HUES48 (cell line): ENCODE measurements at regions not wholly inside any gene's neighbourhood (a gene's known extent, or its start where the extent isn't known, plus 50 kb on each side); places are given as distances from the start of the nearest gene placed in this dataset.
"Not testable (repeated sequence)": the region's sequence is repeated elsewhere in the genome, so short reads cannot be mapped to it uniquely, and the experiment has no call there.

Experiments
- H3K27ac ChIP-seq: one replicate; pipeline ENCODE4 v1.7.0; 2013; ENCODE audit warnings: low read depth, low read length, inconsistent platforms
- H3K27me3 ChIP-seq: 2 replicates; pipeline ENCODE4 v1.6.1; 2013; ENCODE audit warnings: mild to moderate bottlenecking, low read length; ENCODE audit not compliant: control insufficient read depth, insufficient read depth
- H3K36me3 ChIP-seq: 2 replicates; pipeline ENCODE4 v1.6.1; 2013; ENCODE audit warnings: low read length; ENCODE audit not compliant: control insufficient read depth, insufficient read depth
- H3K4me1 ChIP-seq: 2 replicates; pipeline ENCODE4 v1.6.1; 2013; ENCODE audit warnings: mild to moderate bottlenecking, low read length; ENCODE audit not compliant: control insufficient read depth, insufficient read depth
- H3K4me3 ChIP-seq: 2 replicates; pipeline ENCODE4 v1.5.1; 2013; ENCODE audit warnings: mild to moderate bottlenecking, low read depth, low read length
- H3K9ac ChIP-seq: 2 replicates; pipeline ENCODE4 v1.6.1; 2013; ENCODE audit warnings: mild to moderate bottlenecking, low read depth, low read length, moderate library complexity
- H3K9me3 ChIP-seq: 2 replicates; pipeline ENCODE4 v1.6.1; 2013; ENCODE audit warnings: low read length; ENCODE audit not compliant: control insufficient read depth, insufficient read depth

GRCh38 chr3:186454881-186455703 lies 89.1 kb downstream of the CRYGS start:
- Histone ChIP-seq H3K9me3 (no peaks in the 10 kb centered on the region), H3K4me3 (no peak overlapping the region), H3K27me3 (no peaks in the 10 kb centered on the region), H3K36me3 (no peaks in the 10 kb centered on the region), H3K27ac (no peak overlapping the region), H3K4me1 (0 out of 2 replicates have a peak, but pooled peaks cover 5% of the 10 kb centered on the region), H3K9ac (no peak overlapping the region)

- Histone ChIP-seq H3K27me3 (no peaks in the 10 kb centered on the region), H3K4me1 (0 out of 2 replicates have a peak, but pooled peaks cover 5% of the 10 kb centered on the region), H3K4me3 (no peak overlapping the region), H3K9me3 (no peaks in the 10 kb centered on the region), H3K9ac (no peak overlapping the region), H3K36me3 (no peaks in the 10 kb centered on the region), H3K27ac (no peak overlapping the region)
These were observed 90.6 kb downstream of the CRYGS start for GRCh38 chr3:186453531-186453930.

- H3K9me3 ChIP-seq: no peaks in the 10 kb centered on the region
- H3K27me3 ChIP-seq: no peaks in the 10 kb centered on the region
- no peak overlapping the region for H3K4me3 ChIP-seq
- no peak overlapping the region for H3K27ac ChIP-seq
- H3K9ac ChIP-seq: no peak overlapping the region
- H3K4me1 ChIP-seq: 0 out of 2 replicates have a peak, but pooled peaks cover 5% of the 10 kb centered on the region
- H3K36me3 ChIP-seq: no peaks in the 10 kb centered on the region
These were observed 90.5 kb upstream of the DGKG start for GRCh38 chr3:186452517-186452916.

- no peak overlapping the region for H3K4me3 ChIP-seq
- no peaks in the 10 kb centered on the region for H3K9me3 ChIP-seq
- H3K27me3 ChIP-seq: no peaks in the 10 kb centered on the region
- H3K27ac ChIP-seq: no peak overlapping the region
- H3K36me3 ChIP-seq: no peaks in the 10 kb centered on the region
- H3K4me1 ChIP-seq: 0 out of 2 replicates have a peak, but pooled peaks cover 5% of the 10 kb centered on the region
- no peak overlapping the region for H3K9ac ChIP-seq
These were observed 89.3 kb upstream of the DGKG start for GRCh38 chr3:186451371-186451770.

GRCh38 chr3:186444974-186445373 lies 82.9 kb upstream of the DGKG start:
- no peak overlapping the region for H3K27ac ChIP-seq

GRCh38 chr3:186444288-186444687 lies 82.3 kb upstream of the DGKG start:
- Histone ChIP-seq H3K27me3 (no peaks in the 10 kb centered on the region), H3K9ac (no peak overlapping the region), H3K4me3 (no peak overlapping the region), H3K27ac (no peak overlapping the region), H3K36me3 (no peaks in the 10 kb centered on the region), H3K4me1 (no peaks in the 10 kb centered on the region), H3K9me3 (no peaks in the 10 kb centered on the region)

More at GRCh38 chr3:186444974-186445373, 82.9 kb upstream of the DGKG start:
- Histone ChIP-seq H3K9me3 (no peaks in the 10 kb centered on the region), H3K36me3 (no peaks in the 10 kb centered on the region), H3K27me3 (no peaks in the 10 kb centered on the region), H3K9ac (no peak overlapping the region), H3K4me1 (no peaks in the 10 kb centered on the region), H3K4me3 (no peak overlapping the region)

- H3K9me3 ChIP-seq, H3K36me3 ChIP-seq, H3K4me1 ChIP-seq, H3K27me3 ChIP-seq, H3K9ac ChIP-seq, H3K4me3 ChIP-seq, H3K27ac ChIP-seq: not testable (repeated sequence)
These were observed 80.9 kb upstream of the DGKG start for GRCh38 chr3:186442979-186443378.

GRCh38 chr3:186442162-186442561 lies 80.1 kb upstream of the DGKG start:
- H3K9ac ChIP-seq: no peak overlapping the region
- no peaks in the 10 kb centered on the region for H3K27me3 ChIP-seq
- no peak overlapping the region for H3K27ac ChIP-seq
- no peaks in the 10 kb centered on the region for H3K9me3 ChIP-seq
- H3K4me3 ChIP-seq: no peak overlapping the region
- no peaks in the 10 kb centered on the region for H3K36me3 ChIP-seq
- H3K4me1 ChIP-seq: no peaks in the 10 kb centered on the region

GRCh38 chr3:186440891-186441290 lies 78.9 kb upstream of the DGKG start:
- Histone ChIP-seq H3K36me3 (no peaks in the 10 kb centered on the region), H3K27me3 (no peaks in the 10 kb centered on the region), H3K4me1 (no peaks in the 10 kb centered on the region), H3K27ac (no peak overlapping the region), H3K9me3 (no peaks in the 10 kb centered on the region), H3K9ac (no peak overlapping the region), H3K4me3 (no peak overlapping the region)

- H3K9me3 ChIP-seq: no peaks in the 10 kb centered on the region
- no peak overlapping the region for H3K27ac ChIP-seq
- H3K4me1 ChIP-seq: no peaks in the 10 kb centered on the region
- H3K36me3 ChIP-seq: no peaks in the 10 kb centered on the region
- no peaks in the 10 kb centered on the region for H3K27me3 ChIP-seq
- no peak overlapping the region for H3K9ac ChIP-seq
- H3K4me3 ChIP-seq: no peak overlapping the region
These were observed 77.7 kb upstream of the DGKG start for GRCh38 chr3:186439725-186440124.

- H3K9me3 ChIP-seq, H3K4me1 ChIP-seq, H3K36me3 ChIP-seq, H3K27me3 ChIP-seq, H3K9ac ChIP-seq, H3K27ac ChIP-seq, H3K4me3 ChIP-seq: not testable (repeated sequence)
These were observed 73.3 kb upstream of the DGKG start for GRCh38 chr3:186435332-186435731.
